NAMALWA (cell line): ENCODE measurements at regions not wholly inside any gene's neighbourhood (a gene's known extent, or its start where the extent isn't known, plus 50 kb on each side); places are given as distances from the start of the nearest gene placed in this dataset.
"Not testable (repeated sequence)": the region's sequence is repeated elsewhere in the genome, so short reads cannot be mapped to it uniquely, and the experiment has no call there.

Experiments used
- DNase-seq: peaks from one replicate; pipeline ENCODE4 v3.0.0-alpha.2; 2015; ENCODE audit warnings: low spot score

DNA sequence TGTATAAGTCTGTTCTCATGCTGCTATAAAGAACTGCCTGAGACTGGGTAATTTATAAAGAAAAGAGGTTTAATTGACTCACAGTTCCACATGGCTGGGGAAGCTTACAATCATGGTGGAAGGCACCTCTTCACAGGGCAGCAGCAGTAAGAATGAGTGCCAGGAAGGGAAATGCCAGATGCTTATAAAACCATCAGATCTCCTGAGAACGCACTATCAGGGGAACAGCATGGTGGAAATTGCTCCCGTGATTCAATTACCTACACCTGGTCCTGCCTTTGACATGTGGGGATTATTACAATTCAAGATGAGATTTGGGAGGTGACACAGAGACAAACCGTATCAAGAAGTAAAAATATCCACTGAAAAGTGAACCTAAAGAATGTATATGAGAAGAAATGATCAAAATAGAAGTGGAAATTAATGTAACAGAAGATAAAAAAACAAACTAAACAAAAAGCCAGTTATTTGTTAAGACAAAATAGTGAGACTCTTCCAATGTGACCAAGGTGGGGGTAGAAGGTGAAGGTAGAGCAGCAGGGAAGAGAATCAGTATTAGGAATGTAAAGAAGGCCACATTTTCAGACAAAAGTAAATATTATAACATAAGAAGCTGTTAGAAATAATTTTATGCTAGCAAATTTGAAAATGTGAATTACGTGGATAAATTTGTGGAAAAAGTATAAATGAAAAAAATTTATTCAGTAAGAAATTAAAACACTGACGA is 372.9 kb downstream of the NKX6-1 start:
- DNase-seq: no peak

DNA sequence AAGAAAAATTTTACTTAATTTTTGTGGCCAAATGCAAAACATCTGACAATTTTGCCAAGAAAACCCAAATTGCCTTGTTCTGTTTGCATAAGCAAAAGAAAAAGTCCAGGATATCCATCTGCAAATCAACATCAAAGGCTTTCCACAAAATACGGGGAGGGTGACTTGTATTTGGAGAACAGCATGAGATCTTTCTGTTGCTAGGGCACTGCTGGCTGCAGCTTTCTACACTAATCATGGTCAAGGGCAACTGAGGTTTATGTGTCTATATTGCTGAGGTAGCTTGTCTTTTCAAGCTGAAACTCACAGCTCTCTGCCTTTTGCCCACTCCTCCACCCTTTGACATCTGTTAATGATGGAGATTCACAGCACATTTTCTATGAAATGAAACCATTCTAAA is 389.1 kb downstream of the NKX6-1 start:
- no peak for DNase-seq

GRCh38 chr4:84101653-84102625 is 397.2 kb downstream of the NKX6-1 start:
- not testable (repeated sequence) for DNase-seq

DNA sequence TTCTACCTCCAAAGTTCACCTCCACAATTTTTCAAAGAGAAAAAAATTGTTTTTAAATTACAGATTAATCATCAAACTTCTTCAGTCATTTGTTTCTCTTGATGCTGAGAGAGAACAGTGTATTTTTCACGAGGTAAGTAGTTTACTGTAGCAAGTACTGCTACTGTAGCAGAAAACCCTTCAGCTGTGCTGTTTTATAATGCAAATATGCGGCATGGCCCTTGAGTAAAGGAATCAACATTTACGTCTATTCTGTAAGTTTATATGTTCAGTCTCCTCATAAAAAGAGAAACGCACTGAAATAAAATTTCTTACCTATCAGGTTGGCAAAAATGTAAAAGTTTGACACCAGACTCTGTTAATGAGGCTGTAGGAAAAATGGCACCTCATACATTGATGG is 399.0 kb downstream of the NKX6-1 start:
- DNase-seq: no peak

- DNase-seq: no peak
Observed at GRCh38 chr4:84099599-84099998, 399.5 kb downstream of the NKX6-1 start.

DNA sequence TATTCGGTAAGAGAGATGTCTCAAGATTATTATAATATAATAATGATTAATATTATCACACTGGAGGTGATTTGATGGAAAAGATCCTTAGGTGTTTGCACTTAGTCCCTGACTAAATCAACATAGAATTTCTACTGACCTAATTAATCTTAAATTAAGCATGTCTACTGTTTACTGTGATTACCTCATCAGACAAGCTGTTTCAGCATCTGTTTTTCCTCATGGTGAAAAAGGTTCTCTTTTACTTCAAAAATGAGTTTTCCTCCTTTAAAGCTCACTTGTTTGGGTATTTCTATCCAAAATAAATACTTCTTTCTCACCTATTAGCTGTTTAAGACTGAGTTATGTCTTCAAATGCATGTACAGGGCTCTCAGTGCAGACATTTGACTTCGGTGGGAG is 407.8 kb downstream of the NKX6-1 start:
- no peak for DNase-seq

GRCh38 chr4:84089652-84090437 is 409.2 kb downstream of the NKX6-1 start:
- DNase-seq: no peak

GRCh38 chr4:84085986-84086385 is 413.1 kb downstream of the NKX6-1 start:
- no peak for DNase-seq

DNA sequence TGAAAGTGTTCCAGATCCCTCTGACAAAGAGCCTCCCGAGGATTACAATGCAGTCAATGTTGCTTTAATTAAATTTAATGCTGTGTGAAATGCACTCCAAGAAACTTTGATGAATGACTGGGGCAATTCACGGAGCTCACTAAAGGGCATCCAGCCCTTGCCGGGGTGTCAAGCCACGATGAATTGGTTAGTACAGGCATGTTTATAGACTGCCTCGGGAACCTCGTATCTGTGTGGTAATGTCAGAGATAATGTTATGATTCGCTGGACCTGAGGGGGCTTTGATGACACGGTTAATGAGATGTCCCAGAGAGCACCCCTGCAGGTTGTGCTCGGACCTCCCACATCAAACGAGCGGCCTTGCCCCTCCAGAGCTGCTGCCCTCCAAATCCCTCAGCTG is 428.8 kb downstream of the NKX6-1 start:
- DNase-seq: no peak

DNA sequence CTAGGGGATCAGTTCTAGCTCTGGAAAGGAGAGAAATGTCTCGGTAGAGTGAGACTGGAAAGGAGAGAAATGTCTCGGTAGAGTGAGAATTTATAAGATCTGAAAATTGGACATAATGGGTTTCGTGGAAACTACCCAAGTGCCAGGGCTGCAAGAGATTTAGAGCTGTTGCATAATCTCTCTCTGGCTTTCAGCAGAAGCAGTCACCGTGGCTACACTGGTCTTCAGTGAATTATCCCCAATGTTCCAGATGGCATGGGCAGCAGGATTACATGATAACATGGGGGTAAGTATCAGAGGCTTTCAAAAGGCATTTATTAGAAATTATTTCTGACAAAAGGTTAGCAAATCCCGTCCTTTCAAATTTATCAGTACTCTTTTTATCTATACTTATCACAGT is 435.5 kb downstream of the NKX6-1 start:
- no peak for DNase-seq

DNA sequence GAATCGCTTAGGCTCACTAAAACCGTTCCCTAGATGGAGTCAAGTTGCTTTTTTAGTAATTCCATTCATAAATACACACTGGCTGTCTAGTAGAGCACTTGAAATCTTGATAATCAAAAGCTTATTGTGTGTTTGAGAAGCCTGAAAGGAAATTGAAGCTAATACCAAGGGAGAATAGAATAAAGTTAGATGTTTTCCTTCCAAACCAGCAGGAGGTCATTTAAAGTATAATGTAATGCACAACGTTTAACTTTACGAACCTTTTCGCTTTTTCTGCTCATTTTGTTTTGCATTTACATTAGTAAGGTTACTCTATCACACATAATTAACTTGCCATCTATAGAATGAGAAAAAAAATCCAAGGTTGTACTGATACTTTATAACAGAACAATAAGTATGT is 440.9 kb downstream of the NKX6-1 start:
- no peak for DNase-seq

DNA sequence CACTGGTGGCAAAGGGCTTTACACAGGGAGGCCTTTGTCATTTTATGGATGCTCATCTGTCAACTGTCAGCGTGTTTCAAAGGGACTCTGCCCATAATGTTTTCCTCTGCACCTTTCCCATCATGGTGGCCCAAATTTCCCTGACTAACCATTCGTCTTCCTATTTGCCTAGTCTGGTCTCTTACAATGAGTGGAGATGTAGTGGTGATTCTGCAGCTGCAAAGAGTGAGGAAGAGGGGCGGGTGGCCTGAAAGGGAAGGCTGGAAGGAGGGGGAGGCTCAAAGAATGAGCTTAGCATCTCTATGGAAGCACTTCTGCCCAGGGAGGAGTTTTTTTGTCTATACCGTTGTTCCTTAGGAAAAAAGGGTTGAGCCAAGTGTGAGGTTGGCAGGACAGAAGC is 447.5 kb downstream of the NKX6-1 start:
- no peak for DNase-seq

DNA sequence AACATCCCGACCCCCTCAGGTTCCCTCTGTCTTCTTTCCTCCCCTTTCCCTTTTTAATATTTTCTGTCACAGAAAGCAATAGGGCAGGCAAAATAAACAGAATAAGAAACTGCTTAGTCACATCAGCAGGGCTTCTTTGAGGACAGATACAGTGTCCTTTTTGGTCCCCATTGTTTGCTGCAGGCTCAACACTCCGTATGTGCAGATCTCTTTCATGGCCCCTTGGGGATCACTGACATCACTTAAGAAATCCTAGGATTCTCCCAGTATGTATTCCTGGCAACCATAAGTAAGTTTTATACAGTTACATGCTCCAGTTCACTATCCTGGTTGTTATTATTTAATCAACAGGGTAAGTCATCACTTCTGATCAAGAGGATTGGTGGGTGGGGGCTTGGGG is 448.0 kb downstream of the NKX6-1 start:
- no peak for DNase-seq

DNA sequence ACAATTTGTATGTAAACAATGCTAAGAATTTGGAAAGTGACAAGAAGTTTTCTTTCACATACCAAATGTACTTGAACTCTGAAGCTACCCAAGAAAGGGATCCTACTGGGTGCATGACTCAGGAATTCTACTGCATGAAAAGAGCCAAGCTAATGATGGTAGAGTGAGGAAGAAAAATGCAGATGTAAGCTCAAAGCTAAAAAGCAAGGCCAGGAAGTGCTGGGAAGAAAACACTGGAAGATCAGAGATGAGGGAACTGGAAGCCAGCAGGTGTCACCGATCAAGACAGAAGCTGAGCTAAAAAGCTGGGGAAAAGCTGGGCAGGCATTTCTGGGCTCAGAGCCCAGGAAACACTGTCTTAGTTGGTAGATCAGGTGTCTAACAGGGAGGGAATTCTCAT is 449.1 kb downstream of the NKX6-1 start:
- no peak for DNase-seq

DNA sequence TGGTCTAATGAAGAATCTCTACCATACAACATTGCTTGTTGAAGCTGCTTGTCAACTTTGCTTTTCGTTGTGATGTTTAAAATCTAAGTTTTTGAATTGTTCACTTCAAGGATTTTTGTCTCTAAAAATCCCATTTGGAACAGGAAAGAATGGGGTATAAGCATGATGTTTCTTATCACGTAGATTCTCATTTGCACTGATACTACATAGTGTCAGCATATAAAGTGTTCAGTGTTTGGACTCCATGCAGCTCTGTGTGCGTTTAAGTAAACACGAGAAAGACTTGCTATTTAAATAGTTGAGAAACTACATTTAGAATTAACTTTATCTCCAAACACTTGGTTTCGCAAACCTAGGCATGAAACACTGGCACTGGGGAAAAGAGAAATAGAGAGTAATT is 452.5 kb downstream of the NKX6-1 start:
- DNase-seq: no peak

GRCh38 chr4:84041426-84041825 is 457.7 kb downstream of the NKX6-1 start:
- no peak for DNase-seq

DNA sequence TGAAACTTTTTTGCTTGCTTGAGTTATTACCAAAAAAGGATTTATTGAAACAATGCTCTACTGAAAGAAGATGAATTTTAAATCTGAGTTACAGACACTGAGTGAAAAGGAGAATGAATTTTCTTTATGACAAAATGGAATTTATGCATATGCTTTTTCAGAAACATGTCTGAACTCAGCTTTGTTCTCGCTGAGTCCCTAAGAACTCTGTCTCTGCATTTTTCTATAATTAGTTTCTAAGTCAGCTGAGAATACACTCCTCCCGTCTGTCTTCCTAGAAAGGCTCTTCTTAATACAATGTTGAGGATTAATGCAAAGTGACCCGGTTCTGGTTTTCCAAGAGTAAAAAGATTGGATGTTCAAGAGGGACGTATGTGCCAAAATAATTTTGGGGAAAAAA is 463.5 kb downstream of the NKX6-1 start:
- no peak for DNase-seq

- no peak for DNase-seq
Observed at GRCh38 chr4:84032372-84032771, 466.7 kb downstream of the NKX6-1 start.

GRCh38 chr4:84031401-84031800 is 467.7 kb downstream of the NKX6-1 start:
- no peak for DNase-seq

- no peak for DNase-seq
Observed at GRCh38 chr4:84028340-84028739, 470.8 kb downstream of the NKX6-1 start.

DNA sequence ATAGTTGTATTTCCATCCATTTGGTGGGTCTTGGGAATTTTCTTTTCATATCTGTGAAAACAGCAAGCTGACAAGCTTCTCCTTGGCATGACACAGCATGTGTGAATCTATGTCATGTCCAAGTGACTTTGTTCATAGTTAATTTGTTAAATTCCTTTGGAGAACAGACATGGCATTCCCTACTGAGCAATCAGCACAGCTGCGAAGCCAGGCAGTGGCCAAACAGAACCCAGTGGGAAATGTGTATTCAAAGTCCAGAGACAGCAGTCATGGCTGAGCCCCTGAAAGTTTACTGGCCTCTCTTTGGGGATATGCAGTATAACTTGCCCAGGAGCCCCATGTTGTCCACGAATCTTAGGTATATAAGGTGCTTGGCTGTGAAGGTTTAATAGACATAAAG is 474.7 kb downstream of the NKX6-1 start:
- DNase-seq: no peak

DNA sequence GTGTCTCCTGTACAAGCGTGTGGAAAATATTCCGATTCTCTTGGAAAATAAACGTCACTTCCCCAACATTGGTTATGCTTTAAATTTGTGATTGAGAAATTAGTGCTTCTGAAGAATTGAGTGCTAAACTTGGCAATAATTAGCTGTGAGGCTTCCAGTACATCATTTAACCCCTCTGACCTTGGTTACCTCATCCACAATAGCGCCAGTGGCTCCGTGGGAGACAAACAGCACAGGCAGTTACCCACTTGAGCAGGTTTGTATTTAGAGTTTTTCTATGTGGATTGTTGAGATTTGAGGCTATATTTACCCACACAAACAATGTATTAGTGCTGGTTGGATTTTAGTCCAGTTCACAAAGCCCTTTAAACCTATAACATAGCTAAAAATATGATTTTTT is 476.5 kb downstream of the NKX6-1 start:
- no peak for DNase-seq

- DNase-seq: no peak
Observed at GRCh38 chr4:84019626-84020025, 479.5 kb downstream of the NKX6-1 start.
